Common myeloid progenitor, CD34-positive (primary cell): ENCODE measurements at regions not wholly inside any gene's neighbourhood (a gene's known extent, or its start where the extent isn't known, plus 50 kb on each side); places are given as distances from the start of the nearest gene placed in this dataset.

Experiments
- CTCF ChIA-PET: fragments of 350-600 bp; sonication (Branson Sonifier 250); formaldehyde crosslinking; loops from one replicate; lab custom pipeline; 2021; ENCODE audit warnings: antibody characterized with exemption; lab: Charles Lee
- POLR2A ChIA-PET: fragments of 350-600 bp; sonication (Branson Sonifier 250); formaldehyde crosslinking; loops from one replicate; lab custom pipeline; 2021; ENCODE audit warnings: antibody characterized with exemption; lab: Charles Lee
- DNase-seq, 3 donors: peaks; one replicate each; pipeline versions ENCODE4 v3.0.0 to v3.0.0-alpha.2; 2013
- H3K27ac ChIP-seq, 2 experiments: 1 replicate in 1 of 2; 2 replicates in 1 of 2; pipeline ENCODE4 v1.7.0; 2013; ENCODE audit warnings: inconsistent platforms in 2 of 2, low read length in 2 of 2, mild to moderate bottlenecking in 2 of 2, low read depth in 1 of 2, moderate library complexity in 1 of 2; ENCODE audit not compliant: severe bottlenecking in 2 of 2, insufficient read depth in 1 of 2, poor library complexity in 1 of 2
- H3K27me3 ChIP-seq, 5 experiments: replicated peaks in 2 of 5; 1 replicate in 3 of 5; 2 replicates in 2 of 5; pipeline versions ENCODE4 v1.6.1 to v1.7.0; 2013; ENCODE audit warnings: low read length in 4 of 5, mild to moderate bottlenecking in 2 of 5, moderate library complexity in 2 of 5, inconsistent platforms in 1 of 5; ENCODE audit not compliant: insufficient read depth in 5 of 5, control insufficient read depth in 4 of 5
- H3K36me3 ChIP-seq, 4 experiments: 1 replicate in 2 of 4; 2 replicates in 2 of 4; pipeline versions ENCODE4 v1.6.1 to v1.7.0; 2013; ENCODE audit warnings: low read length in 3 of 4, control low read depth in 1 of 4, mild to moderate bottlenecking in 1 of 4; ENCODE audit not compliant: control insufficient read depth in 4 of 4, insufficient read depth in 4 of 4
- H3K4me1 ChIP-seq, 4 experiments: 1 replicate in 3 of 4; 2 replicates in 1 of 4; pipeline versions ENCODE4 v1.6.1 to v1.7.1; 2013; ENCODE audit warnings: low read length in 3 of 4, mild to moderate bottlenecking in 3 of 4, control low read depth in 1 of 4, inconsistent platforms in 1 of 4, moderate library complexity in 1 of 4; ENCODE audit not compliant: control insufficient read depth in 4 of 4, insufficient read depth in 4 of 4; ENCODE audit errors: control extremely low read depth in 1 of 4
- H3K4me3 ChIP-seq, 7 experiments: 1 replicate in 4 of 7; 2 replicates in 3 of 7; pipeline versions ENCODE4 v1.5.1 to v1.7.0; 2013; ENCODE audit warnings: mild to moderate bottlenecking in 7 of 7, low read length in 6 of 7, moderate library complexity in 6 of 7, inconsistent platforms in 2 of 7, low read depth in 2 of 7, control low read depth in 1 of 7; ENCODE audit not compliant: insufficient read depth in 4 of 7, control insufficient read depth in 1 of 7; ENCODE audit errors: extremely low read depth in 1 of 7
- H3K9me3 ChIP-seq, 5 experiments: 1 replicate in 4 of 5; 2 replicates in 1 of 5; pipeline versions ENCODE4 v1.6.1 to v1.7.1; 2013; ENCODE audit warnings: low read length in 4 of 5, mild to moderate bottlenecking in 2 of 5, inconsistent platforms in 1 of 5, low read depth in 1 of 5, moderate library complexity in 1 of 5; ENCODE audit not compliant: control insufficient read depth in 4 of 5, insufficient read depth in 2 of 5; ENCODE audit errors: control extremely low read depth in 1 of 5
- WGBS: methylation state at CpG from one replicate; pipeline ENCODE4 v1.1.5; 2013; ENCODE audit not compliant: insufficient coverage; 5-methylcytosine and 5-hydroxymethylcytosine counted together

- no peak overlapping the region for H3K27ac ChIP-seq
- no peaks in the 10 kb centered on the region for H3K4me1 ChIP-seq
- peaks cover 0 to 3% (median 0%) of the 10 kb centered on the region in 5 experiments for H3K27me3 ChIP-seq
- no peaks in the 10 kb centered on the region for H3K36me3 ChIP-seq
- 97% methylated on average over 4 of the region's 5 CpGs for whole genome bisulfite sequencing
- H3K4me3 ChIP-seq: no peak overlapping the region
- no peak for DNase-seq
- ChIA-PET CTCF (no interaction called here), POLR2A (no interaction called here)
- no peaks in the 10 kb centered on the region for H3K9me3 ChIP-seq
Observed at GRCh38 chr7:25809441-25809840, 342.6 kb upstream of the NFE2L3 start.

GRCh38 chr7:25812086-25812850 lies 339.7 kb upstream of the NFE2L3 start:
- no peaks in the 10 kb centered on the region for H3K4me1 ChIP-seq
- no peak overlapping the region for H3K27ac ChIP-seq
- no peak for DNase-seq
- CTCF ChIA-PET: no interaction called here
- peaks cover 0 to 3% (median 0%) of the 10 kb centered on the region in 5 experiments for H3K27me3 ChIP-seq
- no peaks in the 10 kb centered on the region for H3K9me3 ChIP-seq
- WGBS: 99% methylated on average over 6 of the region's 9 CpGs
- H3K4me3 ChIP-seq: no peak overlapping the region
- no peaks in the 10 kb centered on the region for H3K36me3 ChIP-seq
- POLR2A ChIA-PET: no interaction called here

GRCh38 chr7:25813381-25813780 lies 338.6 kb upstream of the NFE2L3 start:
- Histone ChIP-seq H3K27ac (no peak overlapping the region), H3K36me3 (no peaks in the 10 kb centered on the region), H3K9me3 (no peaks in the 10 kb centered on the region), H3K27me3 (no peaks in the 10 kb centered on the region), H3K4me1 (no peaks in the 10 kb centered on the region), H3K4me3 (no peak overlapping the region)
- CTCF ChIA-PET: no interaction called here
- DNase-seq: no peak
- 100% methylated on average over 4 of the region's 6 CpGs for WGBS
- POLR2A ChIA-PET: interaction anchor here (0.7 kb wide), 1 partner anchor 21 kb away, joined by 3 read pairs; no protein-coding TSS in a partner anchor

GRCh38 chr7:25815711-25816110 lies 336.3 kb upstream of the NFE2L3 start:
- ChIA-PET CTCF (no interaction called here), POLR2A (interaction anchor here (0.6 kb wide), 1 partner anchor 1481 kb away, joined by 4 read pairs; no protein-coding TSS in a partner anchor)
- Histone ChIP-seq H3K4me1 (peaks cover 0 to 4% (median 0%) of the 10 kb centered on the region in 4 experiments), H3K27ac (no peak overlapping the region), H3K27me3 (no peaks in the 10 kb centered on the region), H3K9me3 (no peaks in the 10 kb centered on the region), H3K36me3 (no peaks in the 10 kb centered on the region), H3K4me3 (no peak overlapping the region)
- WGBS: 100% methylated on average over 1 of the region's 2 CpGs
- no peak for DNase-seq

- 100% methylated on average over 1 of the region's 5 CpGs for WGBS
- CTCF ChIA-PET: no interaction called here
- POLR2A ChIA-PET: no interaction called here
- Histone ChIP-seq H3K36me3 (no peaks in the 10 kb centered on the region), H3K4me1 (peaks cover 0 to 4% (median 0%) of the 10 kb centered on the region in 4 experiments), H3K4me3 (no peak overlapping the region), H3K27me3 (peaks cover 0 to 2% (median 0%) of the 10 kb centered on the region in 5 experiments), H3K9me3 (no peaks in the 10 kb centered on the region), H3K27ac (no peak overlapping the region)
- DNase-seq: peak in 1 of 3 donors; percentile 15
Observed at GRCh38 chr7:25820432-25821040, 331.5 kb upstream of the NFE2L3 start.

- ChIA-PET POLR2A (interaction anchor here (0.7 kb wide), 1 partner anchor 462 kb away, joined by 3 read pairs; no protein-coding TSS in a partner anchor), CTCF (no interaction called here)
- Histone ChIP-seq H3K36me3 (no peaks in the 10 kb centered on the region), H3K27me3 (peaks cover 0 to 2% (median 0%) of the 10 kb centered on the region in 5 experiments), H3K4me3 (no peak overlapping the region), H3K4me1 (peaks cover 0 to 4% (median 0%) of the 10 kb centered on the region in 4 experiments), H3K27ac (no peak overlapping the region), H3K9me3 (no peaks in the 10 kb centered on the region)
- 100% methylated on average over 3 of the region's 3 CpGs for WGBS
- DNase-seq: no peak
Observed at GRCh38 chr7:25821225-25821624, 330.8 kb upstream of the NFE2L3 start.

GRCh38 chr7:25822823-25823222 lies 329.2 kb upstream of the NFE2L3 start:
- Histone ChIP-seq H3K9me3 (peaks cover 0 to 1% (median 0%) of the 10 kb centered on the region in 5 experiments), H3K27ac (no peak overlapping the region), H3K4me1 (peaks cover 0 to 4% (median 0%) of the 10 kb centered on the region in 4 experiments), H3K4me3 (no peak overlapping the region), H3K27me3 (peaks cover 0 to 2% (median 0%) of the 10 kb centered on the region in 5 experiments), H3K36me3 (no peaks in the 10 kb centered on the region)
- no peak for DNase-seq
- no CpG with 5 or more reads among the region's 4 CpGs for WGBS
- ChIA-PET CTCF (no interaction called here), POLR2A (no interaction called here)
